ENCODE measurements at regions not wholly inside any gene's neighbourhood (a gene's known extent, or its start where the extent isn't known, plus 50 kb on each side); places are given as distances from the start of the nearest gene placed in this dataset.

GRCh38 chr15:95680728-95681127 lies 649.8 kb upstream of the NR2F2 start:
- DNase-seq: no peak
- intact Hi-C loops (cut with DNase I): no loop called here
- Histone ChIP-seq H3K27me3 (no peaks in the 10 kb centered on the region), H3K4me1 (no peaks in the 10 kb centered on the region), H3K27ac (no peak overlapping the region), H3K4me3 (no peak overlapping the region), H3K9me3 (no peaks in the 10 kb centered on the region), H3K36me3 (no peaks in the 10 kb centered on the region)
- WGBS, 2 donors: 50 to 51% methylated on average over 2 of the region's 2 CpGs
- no peak for TF ChIP-seq EP300 (IDR thresholded peaks at IDR 0.05)
- no peak for TF ChIP-seq POLR2AphosphoS5 (IDR thresholded peaks at IDR 0.05)
- TF ChIP-seq CTCF (IDR thresholded peaks at IDR 0.05): no peak
- no peak for TF ChIP-seq POLR2A (IDR thresholded peaks at IDR 0.05)

- no peak overlapping the region for H3K27ac ChIP-seq
- H3K36me3 ChIP-seq: no peaks in the 10 kb centered on the region
- H3K9me3 ChIP-seq: no peaks in the 10 kb centered on the region
- H3K4me3 ChIP-seq: no peak overlapping the region
- H3K27me3 ChIP-seq: no peaks in the 10 kb centered on the region
- no peak for DNase-seq
- intact Hi-C loops (cut with DNase I): no loop called here
- no peaks in the 10 kb centered on the region for H3K4me1 ChIP-seq
- TF ChIP-seq EP300 (IDR thresholded peaks at IDR 0.05) (no peak), CTCF (IDR thresholded peaks at IDR 0.05) (no peak), POLR2AphosphoS5 (IDR thresholded peaks at IDR 0.05) (no peak), POLR2A (IDR thresholded peaks at IDR 0.05) (no peak)
- WGBS, 2 donors: 55 to 72% methylated on average over 5 of the region's 5 CpGs
These were observed 648.5 kb upstream of the NR2F2 start for GRCh38 chr15:95681836-95682544.

GRCh38 chr15:95684126-95684525 lies 646.4 kb upstream of the NR2F2 start:
- H3K36me3 ChIP-seq: no peaks in the 10 kb centered on the region
- intact Hi-C loops (cut with DNase I): no loop called here
- WGBS, 2 donors: 86 to 93% methylated on average over 4 of the region's 4 CpGs
- no peak overlapping the region for H3K27ac ChIP-seq
- no peak for DNase-seq
- H3K27me3 ChIP-seq: no peaks in the 10 kb centered on the region
- no peaks in the 10 kb centered on the region for H3K9me3 ChIP-seq
- no peak for TF ChIP-seq POLR2AphosphoS5 (IDR thresholded peaks at IDR 0.05)
- TF ChIP-seq POLR2A (IDR thresholded peaks at IDR 0.05): no peak
- no peak for TF ChIP-seq EP300 (IDR thresholded peaks at IDR 0.05)
- no peak overlapping the region for H3K4me3 ChIP-seq
- no peaks in the 10 kb centered on the region for H3K4me1 ChIP-seq

GRCh38 chr15:95684693-95685115 lies 645.8 kb upstream of the NR2F2 start:
- intact Hi-C loops (cut with DNase I): no loop called here
- 12 to 68% methylated on average over 1 of the region's 1 CpG for WGBS, 2 donors
- Histone ChIP-seq H3K36me3 (no peaks in the 10 kb centered on the region), H3K27ac (no peak overlapping the region), H3K4me1 (no peaks in the 10 kb centered on the region), H3K4me3 (no peak overlapping the region), H3K27me3 (no peaks in the 10 kb centered on the region), H3K9me3 (no peaks in the 10 kb centered on the region)
- TF ChIP-seq POLR2A (IDR thresholded peaks at IDR 0.05): no peak
- no peak for TF ChIP-seq CTCF (IDR thresholded peaks at IDR 0.05)
- TF ChIP-seq EP300 (IDR thresholded peaks at IDR 0.05): no peak
- no peak for TF ChIP-seq POLR2AphosphoS5 (IDR thresholded peaks at IDR 0.05)
- no peak for DNase-seq

GRCh38 chr15:95687061-95687460 lies 643.4 kb upstream of the NR2F2 start:
- H3K9me3 ChIP-seq: no peaks in the 10 kb centered on the region
- no peak for TF ChIP-seq POLR2A (IDR thresholded peaks at IDR 0.05)
- no peak for TF ChIP-seq EP300 (IDR thresholded peaks at IDR 0.05)
- TF ChIP-seq CTCF (IDR thresholded peaks at IDR 0.05): no peak
- TF ChIP-seq POLR2AphosphoS5 (IDR thresholded peaks at IDR 0.05): no peak

More at GRCh38 chr15:95687061-95687460, 643.4 kb upstream of the NR2F2 start:
- no peak overlapping the region for H3K27ac ChIP-seq
- intact Hi-C loops (cut with DNase I): no loop called here
- H3K27me3 ChIP-seq: no peaks in the 10 kb centered on the region
- 79 to 90% methylated on average over 1 of the region's 1 CpG for WGBS, 2 donors
- H3K36me3 ChIP-seq: no peaks in the 10 kb centered on the region
- no peak for DNase-seq
- H3K4me3 ChIP-seq: no peak overlapping the region
- no peaks in the 10 kb centered on the region for H3K4me1 ChIP-seq
